ENCODE measurements at regions not wholly inside any gene's neighbourhood (a gene's known extent, or its start where the extent isn't known, plus 50 kb on each side); places are given as distances from the start of the nearest gene placed in this dataset.
"Not testable (repeated sequence)": the region's sequence is repeated elsewhere in the genome, so short reads cannot be mapped to it uniquely, and the experiment has no call there.

DNA sequence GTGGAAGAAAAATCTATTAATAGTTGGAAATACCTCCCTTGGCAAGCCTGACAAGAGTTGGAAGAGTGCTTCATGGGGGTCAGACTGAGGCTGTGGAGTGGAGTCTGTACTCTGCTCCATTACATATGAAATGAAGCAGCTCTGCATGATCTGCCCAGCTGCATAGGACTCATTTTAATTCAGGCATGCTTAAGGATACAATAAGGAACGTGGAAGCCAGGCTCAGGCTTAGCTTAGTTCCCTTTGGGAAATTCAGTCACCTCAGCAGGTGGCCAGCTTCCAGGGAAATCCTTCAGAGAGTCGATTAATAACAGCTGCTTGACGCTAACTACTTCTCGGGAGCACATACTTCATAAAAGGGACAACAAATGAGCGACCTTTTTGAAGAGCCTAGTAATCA is 1672.9 kb upstream of the WWC1 start:
- DNase-seq (ENCODE audit: low read depth) = no peak
- TF ChIP-seq CTCF (IDR thresholded peaks at IDR 0.05; ENCODE audit: insufficient read depth, low read depth, low read length, missing control alignments) = no peak
- no peak overlapping the region for H3K4me3 ChIP-seq (ENCODE audit: low read length)

DNA sequence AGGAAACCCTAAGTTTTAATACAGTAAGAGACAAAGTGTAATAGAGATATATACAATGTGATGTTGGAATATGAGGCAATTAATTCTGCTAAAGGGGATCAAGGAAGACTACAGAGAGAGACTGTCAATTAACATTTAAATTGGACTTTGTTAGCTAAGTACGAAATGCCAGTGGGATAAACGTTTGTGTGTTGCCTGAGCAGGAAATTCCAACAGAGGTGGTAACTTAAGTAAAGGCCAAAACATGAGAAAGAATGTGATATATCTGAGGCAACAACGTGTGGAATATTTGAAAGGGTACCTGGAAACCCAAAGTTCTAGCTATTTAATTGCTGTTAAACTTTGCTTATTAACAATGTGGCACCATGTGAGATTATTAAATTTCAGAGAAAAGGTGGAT is 1666.9 kb upstream of the WWC1 start:
- H3K4me3 ChIP-seq (ENCODE audit: low read length) = no peak overlapping the region
- TF ChIP-seq CTCF (IDR thresholded peaks at IDR 0.05; ENCODE audit: insufficient read depth, low read depth, low read length, missing control alignments) = no peak
- no peak for DNase-seq (ENCODE audit: low read depth)

DNA sequence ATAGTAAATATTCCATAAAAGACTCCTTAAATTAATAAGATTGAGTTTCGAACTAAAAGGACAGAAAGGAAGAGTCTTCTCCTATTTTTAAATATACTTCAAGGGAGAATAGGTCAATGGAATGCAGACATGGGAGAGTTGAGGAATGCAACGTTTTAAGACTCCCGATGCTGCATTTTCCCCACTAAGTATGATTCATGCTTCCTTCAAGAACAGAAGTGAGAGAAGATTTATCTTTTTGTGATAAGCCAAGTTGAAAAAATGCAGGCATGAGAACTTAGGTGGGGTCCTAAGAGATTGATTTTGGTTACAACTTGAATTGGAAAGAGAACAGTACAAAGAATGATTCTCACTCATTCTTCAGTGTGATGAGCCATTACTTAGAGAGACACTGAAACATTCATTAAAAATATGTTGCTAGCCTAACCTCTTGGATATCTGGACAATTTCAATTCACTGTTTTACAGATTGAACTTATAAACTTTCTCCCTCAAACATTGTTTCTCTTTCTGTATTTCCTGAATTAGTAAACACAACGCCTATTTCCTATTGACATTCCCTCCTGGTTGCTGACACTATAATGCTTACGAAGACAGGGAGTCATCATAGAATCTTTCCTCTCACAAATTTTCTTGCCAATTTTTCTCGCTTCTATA is 1666.1 kb upstream of the WWC1 start:
- DNase-seq (ENCODE audit: low read depth) = no peak
- no peak overlapping the region for H3K4me3 ChIP-seq (ENCODE audit: low read length)
- TF ChIP-seq CTCF (IDR thresholded peaks at IDR 0.05; ENCODE audit: insufficient read depth, low read depth, low read length, missing control alignments) = no peak

GRCh38 chr5:166637295-166637694 is 1654.2 kb upstream of the WWC1 start:
- no peak for DNase-seq (ENCODE audit: low read depth)
- H3K4me3 ChIP-seq (ENCODE audit: low read length) = no peak overlapping the region

GRCh38 chr5:166639151-166639550 is 1652.3 kb upstream of the WWC1 start:
- no peak overlapping the region for H3K4me3 ChIP-seq (ENCODE audit: low read length)
- no peak for TF ChIP-seq CTCF (IDR thresholded peaks at IDR 0.05; ENCODE audit: insufficient read depth, low read depth, low read length, missing control alignments)
- no peak for DNase-seq (ENCODE audit: low read depth)

More at GRCh38 chr5:166637295-166637694, 1654.2 kb upstream of the WWC1 start:
- TF ChIP-seq CTCF (IDR thresholded peaks at IDR 0.05; ENCODE audit: insufficient read depth, low read depth, low read length, missing control alignments) = no peak

GRCh38 chr5:166640136-166640535 is 1651.3 kb upstream of the WWC1 start:
- not testable (repeated sequence) for DNase-seq (ENCODE audit: low read depth); H3K4me3 ChIP-seq (ENCODE audit: low read length)

GRCh38 chr5:166648736-166649135 is 1642.7 kb upstream of the WWC1 start:
- no peak for DNase-seq (ENCODE audit: low read depth)

More at GRCh38 chr5:166648736-166649135, 1642.7 kb upstream of the WWC1 start:
- no peak for TF ChIP-seq CTCF (IDR thresholded peaks at IDR 0.05; ENCODE audit: insufficient read depth, low read depth, low read length, missing control alignments)
- no peak overlapping the region for H3K4me3 ChIP-seq (ENCODE audit: low read length)
